ENCODE measurements at regions not wholly inside any gene's neighbourhood (a gene's known extent, or its start where the extent isn't known, plus 50 kb on each side); places are given as distances from the start of the nearest gene placed in this dataset.

GRCh38 chr6:104266922-104267321 lies 592.8 kb downstream of the HACE1 start:
- no peak for ATAC-seq (ENCODE audit: insufficient read depth, low FRiP score)
- WGBS, 2 donors, result 75 to 81% methylated on average over 2 of the region's 2 CpGs
- TF ChIP-seq, protein P1, sequence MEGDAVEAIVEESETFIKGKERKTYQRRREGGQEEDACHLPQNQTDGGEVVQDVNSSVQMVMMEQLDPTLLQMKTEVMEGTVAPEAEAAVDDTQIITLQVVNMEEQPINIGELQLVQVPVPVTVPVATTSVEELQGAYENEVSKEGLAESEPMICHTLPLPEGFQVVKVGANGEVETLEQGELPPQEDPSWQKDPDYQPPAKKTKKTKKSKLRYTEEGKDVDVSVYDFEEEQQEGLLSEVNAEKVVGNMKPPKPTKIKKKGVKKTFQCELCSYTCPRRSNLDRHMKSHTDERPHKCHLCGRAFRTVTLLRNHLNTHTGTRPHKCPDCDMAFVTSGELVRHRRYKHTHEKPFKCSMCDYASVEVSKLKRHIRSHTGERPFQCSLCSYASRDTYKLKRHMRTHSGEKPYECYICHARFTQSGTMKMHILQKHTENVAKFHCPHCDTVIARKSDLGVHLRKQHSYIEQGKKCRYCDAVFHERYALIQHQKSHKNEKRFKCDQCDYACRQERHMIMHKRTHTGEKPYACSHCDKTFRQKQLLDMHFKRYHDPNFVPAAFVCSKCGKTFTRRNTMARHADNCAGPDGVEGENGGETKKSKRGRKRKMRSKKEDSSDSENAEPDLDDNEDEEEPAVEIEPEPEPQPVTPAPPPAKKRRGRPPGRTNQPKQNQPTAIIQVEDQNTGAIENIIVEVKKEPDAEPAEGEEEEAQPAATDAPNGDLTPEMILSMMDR (IDR thresholded peaks at IDR 0.05; ENCODE audit: control extremely low read depth, extremely low read depth), result no peak
- H3K27me3 ChIP-seq (ENCODE audit: control insufficient read depth in 3 of 3, insufficient read depth in 3 of 3, low read length in 2 of 3), result no peaks in the 10 kb centered on the region
- H3K4me3 ChIP-seq, result no peak overlapping the region
- H3K9me3 ChIP-seq (ENCODE audit: control insufficient read depth in 4 of 4, insufficient read depth in 3 of 4, low read length in 3 of 4), result no peaks in the 10 kb centered on the region
- no peaks in the 10 kb centered on the region for H3K36me3 ChIP-seq (ENCODE audit: control insufficient read depth in 4 of 4, insufficient read depth in 4 of 4, low read length in 4 of 4)
- no peak overlapping the region for H3K27ac ChIP-seq (ENCODE audit: low read depth in 1 of 2, low read length in 1 of 2)
- no peaks in the 10 kb centered on the region for H3K4me1 ChIP-seq (ENCODE audit: control insufficient read depth in 5 of 5, insufficient read depth in 5 of 5, low read length in 5 of 5)
- peak in 1 of 3 donors; percentile 5 for DNase-seq
- no peak overlapping the region for H3K9ac ChIP-seq (ENCODE audit: insufficient read depth in 1 of 2, low read length in 2 of 2)

DNA sequence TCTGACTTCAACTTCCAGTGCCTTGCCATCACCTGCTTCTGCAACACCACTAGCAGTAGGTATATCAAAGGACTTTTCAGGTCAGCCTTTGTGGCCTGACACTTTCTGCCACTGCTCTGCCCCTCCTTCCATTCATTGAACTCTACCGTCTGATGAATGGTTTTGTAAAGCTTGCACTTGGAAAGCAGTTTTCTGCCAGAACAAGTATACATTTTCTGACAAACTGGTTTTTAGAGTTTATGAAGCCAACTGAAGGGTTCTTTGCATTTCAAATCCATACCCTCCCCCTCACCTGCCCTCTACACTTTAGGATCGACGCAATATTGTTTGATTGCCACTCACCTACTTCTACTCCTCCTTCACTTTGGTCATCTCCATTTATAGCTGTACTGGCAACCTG lies 603.1 kb downstream of the HACE1 start:
- DNase-seq, result peak; percentile 43 to 83 (median 59)
- 68 to 72% methylated on average over 3 of the region's 3 CpGs for WGBS, 2 donors
- TF ChIP-seq, protein P1 (IDR thresholded peaks at IDR 0.05; ENCODE audit: control extremely low read depth, extremely low read depth), result no peak

DNA sequence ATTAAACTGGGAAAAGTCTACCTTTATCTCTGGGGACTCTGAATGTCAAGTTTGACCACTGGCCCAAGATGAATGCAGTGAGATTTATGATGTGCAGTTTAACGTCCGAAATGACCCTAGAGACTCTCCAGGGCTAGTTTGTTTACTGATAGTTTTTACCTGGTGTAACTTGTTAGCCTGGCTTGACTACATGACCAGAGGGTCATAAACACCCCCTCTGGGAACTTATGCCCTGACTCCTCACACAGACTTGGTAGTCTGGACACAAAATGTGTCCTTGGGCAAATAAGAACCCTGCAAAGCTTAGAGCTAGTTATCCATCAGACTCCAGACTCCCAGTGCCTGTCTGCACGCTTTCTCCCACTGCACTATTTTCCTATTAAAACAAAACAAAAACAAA lies 606.5 kb downstream of the HACE1 start:
- no peaks in the 10 kb centered on the region for H3K27me3 ChIP-seq (ENCODE audit: control insufficient read depth in 3 of 3, insufficient read depth in 3 of 3, low read length in 2 of 3)
- no peak overlapping the region for H3K9ac ChIP-seq (ENCODE audit: insufficient read depth in 1 of 2, low read length in 2 of 2)
- no peaks in the 10 kb centered on the region for H3K4me1 ChIP-seq (ENCODE audit: control insufficient read depth in 5 of 5, insufficient read depth in 5 of 5, low read length in 5 of 5)
- no peaks in the 10 kb centered on the region for H3K9me3 ChIP-seq (ENCODE audit: control insufficient read depth in 4 of 4, insufficient read depth in 3 of 4, low read length in 3 of 4)
- H3K36me3 ChIP-seq (ENCODE audit: control insufficient read depth in 4 of 4, insufficient read depth in 4 of 4, low read length in 4 of 4), result no peaks in the 10 kb centered on the region
- ATAC-seq (ENCODE audit: insufficient read depth, low FRiP score), result no peak
- DNase-seq, result no peak
- no peak overlapping the region for H3K4me3 ChIP-seq
- TF ChIP-seq, protein P1 (IDR thresholded peaks at IDR 0.05; ENCODE audit: control extremely low read depth, extremely low read depth), result no peak
- 59 to 65% methylated on average over 3 of the region's 3 CpGs for WGBS, 2 donors
- H3K27ac ChIP-seq (ENCODE audit: low read depth in 1 of 2, low read length in 1 of 2), result no peak overlapping the region

More for the DNA sequence above, 603.1 kb downstream of the HACE1 start:
- Histone ChIP-seq H3K9ac (ENCODE audit: insufficient read depth in 1 of 2, low read length in 2 of 2) (no peak overlapping the region), H3K27me3 (ENCODE audit: control insufficient read depth in 3 of 3, insufficient read depth in 3 of 3, low read length in 2 of 3) (no peaks in the 10 kb centered on the region), H3K9me3 (ENCODE audit: control insufficient read depth in 4 of 4, insufficient read depth in 3 of 4, low read length in 3 of 4) (no peaks in the 10 kb centered on the region), H3K27ac (ENCODE audit: low read depth in 1 of 2, low read length in 1 of 2) (no peak overlapping the region), H3K36me3 (ENCODE audit: control insufficient read depth in 4 of 4, insufficient read depth in 4 of 4, low read length in 4 of 4) (no peaks in the 10 kb centered on the region), H3K4me3 (no peak overlapping the region), H3K4me1 (ENCODE audit: control insufficient read depth in 5 of 5, insufficient read depth in 5 of 5, low read length in 5 of 5) (no peaks in the 10 kb centered on the region)
- ATAC-seq (ENCODE audit: insufficient read depth, low FRiP score), result no peak

GRCh38 chr6:104252276-104252675 lies 607.4 kb downstream of the HACE1 start:
- no peak overlapping the region for H3K9ac ChIP-seq (ENCODE audit: insufficient read depth in 1 of 2, low read length in 2 of 2)
- no peaks in the 10 kb centered on the region for H3K27me3 ChIP-seq (ENCODE audit: control insufficient read depth in 3 of 3, insufficient read depth in 3 of 3, low read length in 2 of 3)
- H3K4me1 ChIP-seq (ENCODE audit: control insufficient read depth in 5 of 5, insufficient read depth in 5 of 5, low read length in 5 of 5), result no peaks in the 10 kb centered on the region
- ATAC-seq (ENCODE audit: insufficient read depth, low FRiP score) (no peak), DNase-seq (no peak)
- no peak overlapping the region for H3K4me3 ChIP-seq
- no peaks in the 10 kb centered on the region for H3K9me3 ChIP-seq (ENCODE audit: control insufficient read depth in 4 of 4, insufficient read depth in 3 of 4, low read length in 3 of 4)
- H3K27ac ChIP-seq (ENCODE audit: low read depth in 1 of 2, low read length in 1 of 2), result no peak overlapping the region
- TF ChIP-seq, protein P1 (IDR thresholded peaks at IDR 0.05; ENCODE audit: control extremely low read depth, extremely low read depth), result no peak
- no peaks in the 10 kb centered on the region for H3K36me3 ChIP-seq (ENCODE audit: control insufficient read depth in 4 of 4, insufficient read depth in 4 of 4, low read length in 4 of 4)
